HL-60 (cell line): ENCODE measurements at regions not wholly inside any gene's neighbourhood (a gene's known extent, or its start where the extent isn't known, plus 50 kb on each side); places are given as distances from the start of the nearest gene placed in this dataset.

Experiments used
- GABPA ChIP-seq: IDR thresholded peaks from 2 replicates; pipeline ENCODE4 v1.6.1; 2012; ENCODE audit warnings: low read depth
- POLR2AphosphoS5 ChIP-seq: IDR thresholded peaks from 2 replicates; pipeline ENCODE4 v1.6.1; 2012; ENCODE audit warnings: low read depth
- SPI1 ChIP-seq: IDR thresholded peaks from 2 replicates; pipeline ENCODE4 v1.6.1; 2012; ENCODE audit warnings: low read depth, mild to moderate bottlenecking, borderline replicate concordance
- TF ChIP-seq, protein P1 (sequence below): IDR thresholded peaks from one replicate; pipeline ENCODE4 v1.5.1; 2011; ENCODE audit warnings: low read length, control low read depth, inconsistent platforms; ENCODE audit not compliant: insufficient read depth
- TF ChIP-seq, protein P2 (sequence below): IDR thresholded peaks from 2 replicates; pipeline ENCODE4 v1.6.1; 2012; ENCODE audit warnings: low read depth; ENCODE audit not compliant: insufficient replicate concordance

GRCh38 chr12:103013741-103014300 is 56.3 kb downstream of the ASCL1 start:
- TF ChIP-seq, protein P1, sequence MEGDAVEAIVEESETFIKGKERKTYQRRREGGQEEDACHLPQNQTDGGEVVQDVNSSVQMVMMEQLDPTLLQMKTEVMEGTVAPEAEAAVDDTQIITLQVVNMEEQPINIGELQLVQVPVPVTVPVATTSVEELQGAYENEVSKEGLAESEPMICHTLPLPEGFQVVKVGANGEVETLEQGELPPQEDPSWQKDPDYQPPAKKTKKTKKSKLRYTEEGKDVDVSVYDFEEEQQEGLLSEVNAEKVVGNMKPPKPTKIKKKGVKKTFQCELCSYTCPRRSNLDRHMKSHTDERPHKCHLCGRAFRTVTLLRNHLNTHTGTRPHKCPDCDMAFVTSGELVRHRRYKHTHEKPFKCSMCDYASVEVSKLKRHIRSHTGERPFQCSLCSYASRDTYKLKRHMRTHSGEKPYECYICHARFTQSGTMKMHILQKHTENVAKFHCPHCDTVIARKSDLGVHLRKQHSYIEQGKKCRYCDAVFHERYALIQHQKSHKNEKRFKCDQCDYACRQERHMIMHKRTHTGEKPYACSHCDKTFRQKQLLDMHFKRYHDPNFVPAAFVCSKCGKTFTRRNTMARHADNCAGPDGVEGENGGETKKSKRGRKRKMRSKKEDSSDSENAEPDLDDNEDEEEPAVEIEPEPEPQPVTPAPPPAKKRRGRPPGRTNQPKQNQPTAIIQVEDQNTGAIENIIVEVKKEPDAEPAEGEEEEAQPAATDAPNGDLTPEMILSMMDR = no peak
- TF ChIP-seq GABPA (no peak), POLR2AphosphoS5 (no peak), SPI1 (no peak)
- TF ChIP-seq, protein P2, sequence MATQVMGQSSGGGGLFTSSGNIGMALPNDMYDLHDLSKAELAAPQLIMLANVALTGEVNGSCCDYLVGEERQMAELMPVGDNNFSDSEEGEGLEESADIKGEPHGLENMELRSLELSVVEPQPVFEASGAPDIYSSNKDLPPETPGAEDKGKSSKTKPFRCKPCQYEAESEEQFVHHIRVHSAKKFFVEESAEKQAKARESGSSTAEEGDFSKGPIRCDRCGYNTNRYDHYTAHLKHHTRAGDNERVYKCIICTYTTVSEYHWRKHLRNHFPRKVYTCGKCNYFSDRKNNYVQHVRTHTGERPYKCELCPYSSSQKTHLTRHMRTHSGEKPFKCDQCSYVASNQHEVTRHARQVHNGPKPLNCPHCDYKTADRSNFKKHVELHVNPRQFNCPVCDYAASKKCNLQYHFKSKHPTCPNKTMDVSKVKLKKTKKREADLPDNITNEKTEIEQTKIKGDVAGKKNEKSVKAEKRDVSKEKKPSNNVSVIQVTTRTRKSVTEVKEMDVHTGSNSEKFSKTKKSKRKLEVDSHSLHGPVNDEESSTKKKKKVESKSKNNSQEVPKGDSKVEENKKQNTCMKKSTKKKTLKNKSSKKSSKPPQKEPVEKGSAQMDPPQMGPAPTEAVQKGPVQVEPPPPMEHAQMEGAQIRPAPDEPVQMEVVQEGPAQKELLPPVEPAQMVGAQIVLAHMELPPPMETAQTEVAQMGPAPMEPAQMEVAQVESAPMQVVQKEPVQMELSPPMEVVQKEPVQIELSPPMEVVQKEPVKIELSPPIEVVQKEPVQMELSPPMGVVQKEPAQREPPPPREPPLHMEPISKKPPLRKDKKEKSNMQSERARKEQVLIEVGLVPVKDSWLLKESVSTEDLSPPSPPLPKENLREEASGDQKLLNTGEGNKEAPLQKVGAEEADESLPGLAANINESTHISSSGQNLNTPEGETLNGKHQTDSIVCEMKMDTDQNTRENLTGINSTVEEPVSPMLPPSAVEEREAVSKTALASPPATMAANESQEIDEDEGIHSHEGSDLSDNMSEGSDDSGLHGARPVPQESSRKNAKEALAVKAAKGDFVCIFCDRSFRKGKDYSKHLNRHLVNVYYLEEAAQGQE = no peak
